Neural crest cell (in vitro differentiated cells): ENCODE measurements at regions not wholly inside any gene's neighbourhood (a gene's known extent, or its start where the extent isn't known, plus 50 kb on each side); places are given as distances from the start of the nearest gene placed in this dataset.

Experiments
- DNase-seq: peaks from one replicate; pipeline ENCODE4 v3.0.0; 2021; ENCODE audit warnings: low read depth, mixed read lengths, low spot score
- H3K27ac Mint-ChIP-seq: one replicate; pipeline ENCODE4 v1.8.0; 2021; ENCODE audit warnings: mild to moderate bottlenecking, mixed read lengths; ENCODE audit not compliant: unreplicated experiment
- H3K27me3 Mint-ChIP-seq: 2 replicates; pipeline ENCODE4 v1.8.0; 2021; ENCODE audit warnings: low read depth, mild to moderate bottlenecking, mixed read lengths
- H3K36me3 Mint-ChIP-seq: 2 replicates; pipeline ENCODE4 v1.8.0; 2021; ENCODE audit warnings: low read depth, mild to moderate bottlenecking, mixed read lengths
- H3K4me1 Mint-ChIP-seq: 2 replicates; pipeline ENCODE4 v1.8.0; 2021; ENCODE audit warnings: mixed read lengths
- H3K4me3 Mint-ChIP-seq: one replicate; pipeline ENCODE4 v1.8.0; 2021; ENCODE audit warnings: mild to moderate bottlenecking, mixed read lengths
- H3K9me3 Mint-ChIP-seq: 2 replicates; pipeline ENCODE4 v1.8.0; 2021; ENCODE audit warnings: mixed read lengths
- CTCF ChIP-seq: fragments of 200-600 bp; sonication (generic); conservative IDR thresholded peaks from 2 replicates; pipeline ENCODE4 v1.5.0; 2021; ENCODE audit warnings: antibody characterized with exemption, mild to moderate bottlenecking

GRCh38 chr3:106930086-106930485, 447.2 kb upstream of the CCDC54 start:
- H3K9me3 Mint-ChIP-seq = peaks cover 6% of the 10 kb centered on the region
- H3K4me3 Mint-ChIP-seq = no peak overlapping the region
- H3K27me3 Mint-ChIP-seq = no peaks in the 10 kb centered on the region
- H3K36me3 Mint-ChIP-seq = no peaks in the 10 kb centered on the region
- TF ChIP-seq CTCF = no peak
- H3K27ac Mint-ChIP-seq = no peak overlapping the region
- DNase-seq = no peak
- H3K4me1 Mint-ChIP-seq = peaks cover 5% of the 10 kb centered on the region

- no peaks in the 10 kb centered on the region for H3K27me3 Mint-ChIP-seq
- no peak overlapping the region for H3K27ac Mint-ChIP-seq
- H3K4me1 Mint-ChIP-seq = peaks cover 5% of the 10 kb centered on the region
- no peak for DNase-seq
- TF ChIP-seq CTCF = no peak
- no peaks in the 10 kb centered on the region for H3K36me3 Mint-ChIP-seq
- H3K9me3 Mint-ChIP-seq = peaks cover 6% of the 10 kb centered on the region
- H3K4me3 Mint-ChIP-seq = no peak overlapping the region
These were observed 445.3 kb upstream of the CCDC54 start for GRCh38 chr3:106931904-106932303.

- H3K4me1 Mint-ChIP-seq = no peaks in the 10 kb centered on the region
- H3K36me3 Mint-ChIP-seq = no peaks in the 10 kb centered on the region
- TF ChIP-seq CTCF = no peak
- peaks cover 2% of the 10 kb centered on the region for H3K9me3 Mint-ChIP-seq
- H3K27me3 Mint-ChIP-seq = no peaks in the 10 kb centered on the region
- no peak overlapping the region for H3K27ac Mint-ChIP-seq
- DNase-seq = no peak
- no peak overlapping the region for H3K4me3 Mint-ChIP-seq
These were observed 440.9 kb upstream of the CCDC54 start for GRCh38 chr3:106936337-106936736.

DNA sequence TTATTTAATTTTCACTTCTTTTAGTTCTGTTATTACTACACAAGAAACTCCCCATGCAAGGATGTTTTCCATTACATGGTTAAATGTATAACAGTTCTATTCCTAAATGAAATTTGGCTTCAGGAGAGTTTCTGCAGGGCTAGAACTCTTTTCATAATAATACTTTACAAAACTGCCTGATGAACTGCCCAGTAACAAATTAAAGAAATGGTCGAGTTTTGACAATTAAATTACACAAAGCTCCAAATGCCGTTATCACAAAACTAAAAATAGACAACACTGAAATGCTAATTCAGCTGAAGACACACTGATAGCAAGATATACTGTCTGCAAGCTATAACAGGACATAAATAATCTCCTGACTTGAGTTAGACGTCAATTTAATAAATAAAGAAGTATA, 435.2 kb upstream of the CCDC54 start:
- Mint-ChIP-seq H3K9me3 (peaks cover 2% of the 10 kb centered on the region), H3K36me3 (no peaks in the 10 kb centered on the region), H3K27ac (no peak overlapping the region), H3K4me3 (no peak overlapping the region), H3K27me3 (no peaks in the 10 kb centered on the region), H3K4me1 (no peaks in the 10 kb centered on the region)
- no peak for DNase-seq
- TF ChIP-seq CTCF = no peak

DNA sequence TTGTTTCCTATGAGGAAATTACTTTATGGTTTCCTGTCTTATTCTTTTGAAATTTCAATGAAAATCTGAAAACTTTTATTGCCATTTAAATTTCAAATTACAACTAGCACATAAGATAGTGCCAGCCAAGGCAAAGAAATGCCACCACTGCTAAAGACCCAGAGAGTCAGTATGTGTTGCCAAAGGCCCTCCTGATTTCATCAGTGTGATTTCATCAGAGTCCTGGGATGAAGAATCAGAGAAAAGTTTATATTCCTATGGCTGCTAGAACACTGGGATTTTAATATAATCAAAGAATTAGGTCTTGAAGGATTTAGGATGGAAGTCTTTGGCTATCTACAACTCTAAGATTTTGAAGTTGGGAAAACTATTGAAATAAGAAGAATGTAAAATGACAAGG, 434.2 kb upstream of the CCDC54 start:
- Mint-ChIP-seq H3K4me1 (no peaks in the 10 kb centered on the region), H3K27me3 (no peaks in the 10 kb centered on the region), H3K36me3 (no peaks in the 10 kb centered on the region), H3K9me3 (peaks cover 2% of the 10 kb centered on the region), H3K27ac (no peak overlapping the region), H3K4me3 (no peak overlapping the region)
- TF ChIP-seq CTCF = no peak
- DNase-seq = no peak

- Mint-ChIP-seq H3K4me3 (no peak overlapping the region), H3K27me3 (no peaks in the 10 kb centered on the region), H3K36me3 (no peaks in the 10 kb centered on the region), H3K27ac (no peak overlapping the region), H3K4me1 (no peaks in the 10 kb centered on the region), H3K9me3 (no peaks in the 10 kb centered on the region)
- no peak for DNase-seq
- no peak for TF ChIP-seq CTCF
These were observed 431.8 kb upstream of the CCDC54 start for GRCh38 chr3:106945435-106945834.
